ENCODE measurements at regions not wholly inside any gene's neighbourhood (a gene's known extent, or its start where the extent isn't known, plus 50 kb on each side); places are given as distances from the start of the nearest gene placed in this dataset.

DNA sequence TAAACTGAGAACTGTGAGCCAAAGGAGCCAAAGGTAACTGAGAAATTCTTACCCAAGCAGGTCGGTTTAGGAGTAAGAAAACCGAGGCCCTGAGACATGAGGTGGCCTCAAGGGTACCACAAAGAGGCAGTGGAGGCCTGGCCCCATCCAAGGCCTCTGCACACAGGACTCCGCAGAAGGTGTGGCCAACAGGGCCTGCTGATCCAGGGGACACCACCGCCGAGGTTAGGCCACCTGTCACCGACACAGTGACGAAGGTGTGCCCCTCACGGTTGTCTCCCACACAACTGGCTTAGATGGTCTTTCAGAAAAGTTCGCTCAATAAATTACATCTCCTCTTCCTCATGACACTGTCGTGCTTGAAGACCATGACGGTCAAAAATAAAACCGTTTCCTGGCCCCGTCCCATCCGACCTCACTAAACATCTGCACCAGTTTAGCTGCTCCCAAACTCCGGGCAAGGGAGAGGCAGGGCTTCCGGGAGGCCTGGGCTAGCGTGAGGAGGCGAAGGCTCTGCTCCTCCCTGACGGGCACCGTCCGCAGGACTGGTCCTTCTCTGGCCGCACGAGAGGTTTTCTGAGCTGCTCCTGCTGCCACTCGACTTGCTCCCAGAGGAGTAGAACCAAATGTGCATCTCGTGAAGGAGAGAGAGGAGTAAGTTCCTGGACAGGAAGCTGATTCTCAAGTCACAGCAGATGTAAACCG is 442.0 kb downstream of the EIPR1 start:
- Mint-ChIP-seq H3K4me3 (no peak overlapping the region), H3K27me3 (ENCODE audit: insufficient read depth) (peaks cover 3% of the 10 kb centered on the region; the same call in 1 of the 2 replicates), H3K9me3 (peaks cover 77% of the 10 kb centered on the region), H3K27ac (no peak overlapping the region), H3K36me3 (ENCODE audit: low read depth) (peaks cover 7% of the 10 kb centered on the region; the same call in 1 of the 2 replicates), H3K4me1 (ENCODE audit: low read depth) (no peaks in the 10 kb centered on the region)
- DNase-seq: no peak
- TF ChIP-seq, protein P1, sequence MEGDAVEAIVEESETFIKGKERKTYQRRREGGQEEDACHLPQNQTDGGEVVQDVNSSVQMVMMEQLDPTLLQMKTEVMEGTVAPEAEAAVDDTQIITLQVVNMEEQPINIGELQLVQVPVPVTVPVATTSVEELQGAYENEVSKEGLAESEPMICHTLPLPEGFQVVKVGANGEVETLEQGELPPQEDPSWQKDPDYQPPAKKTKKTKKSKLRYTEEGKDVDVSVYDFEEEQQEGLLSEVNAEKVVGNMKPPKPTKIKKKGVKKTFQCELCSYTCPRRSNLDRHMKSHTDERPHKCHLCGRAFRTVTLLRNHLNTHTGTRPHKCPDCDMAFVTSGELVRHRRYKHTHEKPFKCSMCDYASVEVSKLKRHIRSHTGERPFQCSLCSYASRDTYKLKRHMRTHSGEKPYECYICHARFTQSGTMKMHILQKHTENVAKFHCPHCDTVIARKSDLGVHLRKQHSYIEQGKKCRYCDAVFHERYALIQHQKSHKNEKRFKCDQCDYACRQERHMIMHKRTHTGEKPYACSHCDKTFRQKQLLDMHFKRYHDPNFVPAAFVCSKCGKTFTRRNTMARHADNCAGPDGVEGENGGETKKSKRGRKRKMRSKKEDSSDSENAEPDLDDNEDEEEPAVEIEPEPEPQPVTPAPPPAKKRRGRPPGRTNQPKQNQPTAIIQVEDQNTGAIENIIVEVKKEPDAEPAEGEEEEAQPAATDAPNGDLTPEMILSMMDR (IDR thresholded peaks at IDR 0.05): no peak

DNA sequence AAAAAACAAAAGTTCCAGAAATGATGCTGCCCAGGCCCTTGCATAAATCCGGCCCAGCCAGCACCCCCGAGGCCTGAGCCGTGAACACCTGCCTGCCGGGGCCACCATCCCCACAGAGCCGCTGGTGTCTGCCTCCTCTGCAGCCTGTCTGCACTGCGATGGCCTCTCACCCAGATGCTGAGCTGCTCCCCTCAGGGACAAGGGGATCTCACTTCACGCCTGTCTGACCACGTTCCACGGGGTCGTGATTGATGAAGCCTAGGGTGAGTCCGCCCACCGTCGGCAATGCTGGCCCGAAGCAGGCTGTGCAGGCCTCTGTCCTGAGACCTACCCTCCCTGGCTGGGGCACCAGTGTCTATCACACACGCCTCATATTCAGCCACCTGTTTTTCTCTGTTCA is 444.2 kb downstream of the EIPR1 start:
- DNase-seq: no peak
- peaks cover 86% of the 10 kb centered on the region for H3K9me3 Mint-ChIP-seq
- H3K4me3 Mint-ChIP-seq: no peak overlapping the region
- TF ChIP-seq, protein P1 (IDR thresholded peaks at IDR 0.05): no peak
- no peak overlapping the region for H3K27ac Mint-ChIP-seq
- peaks cover 7% of the 10 kb centered on the region; the same call in 1 of the 2 replicates for H3K36me3 Mint-ChIP-seq (ENCODE audit: low read depth)
- H3K4me1 Mint-ChIP-seq (ENCODE audit: low read depth): no peaks in the 10 kb centered on the region
- H3K27me3 Mint-ChIP-seq (ENCODE audit: insufficient read depth): no peaks in the 10 kb centered on the region

GRCh38 chr2:2932692-2933305 is 444.8 kb downstream of the EIPR1 start:
- H3K36me3 Mint-ChIP-seq (ENCODE audit: low read depth): peaks cover 7% of the 10 kb centered on the region; the same call in 1 of the 2 replicates
- peaks cover 81% of the 10 kb centered on the region for H3K9me3 Mint-ChIP-seq
- no peak overlapping the region for H3K4me3 Mint-ChIP-seq
- no peak overlapping the region for H3K27ac Mint-ChIP-seq
- TF ChIP-seq, protein P1 (IDR thresholded peaks at IDR 0.05): no peak
- H3K4me1 Mint-ChIP-seq (ENCODE audit: low read depth): no peaks in the 10 kb centered on the region
- DNase-seq: no peak
- H3K27me3 Mint-ChIP-seq (ENCODE audit: insufficient read depth): no peaks in the 10 kb centered on the region

GRCh38 chr2:2932189-2932588 is 445.4 kb downstream of the EIPR1 start:
- peaks cover 78% of the 10 kb centered on the region for H3K9me3 Mint-ChIP-seq
- peaks cover 5% of the 10 kb centered on the region; the same call in 1 of the 2 replicates for H3K36me3 Mint-ChIP-seq (ENCODE audit: low read depth)
- H3K4me1 Mint-ChIP-seq (ENCODE audit: low read depth): no peaks in the 10 kb centered on the region
- H3K27me3 Mint-ChIP-seq (ENCODE audit: insufficient read depth): no peaks in the 10 kb centered on the region
- H3K27ac Mint-ChIP-seq: no peak overlapping the region
- DNase-seq: no peak
- TF ChIP-seq, protein P1 (IDR thresholded peaks at IDR 0.05): no peak
- no peak overlapping the region for H3K4me3 Mint-ChIP-seq

DNA sequence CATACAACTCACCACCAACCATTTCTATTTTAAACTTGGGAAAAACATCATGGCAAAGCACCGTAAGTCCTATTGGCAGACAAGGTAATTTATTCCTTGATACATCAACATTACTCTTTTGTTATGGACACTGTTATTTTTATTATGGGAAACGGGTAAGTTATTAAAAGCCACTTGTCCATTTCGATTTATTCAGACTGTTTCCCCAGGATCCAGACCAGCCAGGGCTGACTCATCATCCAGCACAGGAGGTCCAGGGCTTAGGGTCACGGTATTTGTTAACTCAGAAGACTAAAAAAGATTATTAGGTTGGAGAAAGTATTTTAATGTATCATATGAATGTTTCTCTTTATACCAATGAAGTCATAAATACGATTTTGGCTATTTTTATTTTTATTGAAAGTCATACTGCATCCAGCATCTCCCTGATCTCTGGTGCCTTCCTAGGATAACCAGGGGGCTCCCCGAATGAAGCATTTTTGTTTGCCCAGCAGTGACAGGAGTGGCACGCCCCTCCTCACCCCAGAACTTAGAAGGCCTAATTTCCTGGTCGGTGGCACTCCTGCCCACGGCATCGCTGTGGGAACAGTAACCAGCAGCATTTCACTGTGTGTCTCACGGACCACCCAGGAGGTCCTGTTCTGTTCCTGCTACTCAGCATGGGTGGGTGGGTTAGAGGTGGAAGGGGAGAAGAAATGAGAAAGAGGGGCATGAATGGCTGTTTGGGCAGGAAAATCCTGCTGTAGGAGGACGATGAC is 446.1 kb downstream of the EIPR1 start:
- TF ChIP-seq, protein P1 (IDR thresholded peaks at IDR 0.05): no peak
- H3K27me3 Mint-ChIP-seq (ENCODE audit: insufficient read depth): no peaks in the 10 kb centered on the region
- no peak overlapping the region for H3K4me3 Mint-ChIP-seq
- no peak for DNase-seq
- no peaks in the 10 kb centered on the region for H3K4me1 Mint-ChIP-seq (ENCODE audit: low read depth)
- H3K9me3 Mint-ChIP-seq: peaks cover 71% of the 10 kb centered on the region
- no peaks in the 10 kb centered on the region for H3K36me3 Mint-ChIP-seq (ENCODE audit: low read depth)
- no peak overlapping the region for H3K27ac Mint-ChIP-seq

Data from HFFc6 (cell line).